Nephron progenitor cell (in vitro differentiated cells): ENCODE measurements at regions not wholly inside any gene's neighbourhood (a gene's known extent, or its start where the extent isn't known, plus 50 kb on each side); places are given as distances from the start of the nearest gene placed in this dataset.

Experiments used
- DNase-seq: peaks from one replicate; pipeline ENCODE4 v3.0.0; 2021
- H3K27ac Mint-ChIP-seq: 2 replicates; pipeline ENCODE4 v1.8.0; 2021; ENCODE audit warnings: mild to moderate bottlenecking, moderate library complexity, mixed read lengths
- H3K27me3 Mint-ChIP-seq: 2 replicates; pipeline ENCODE4 v1.8.0; 2021; ENCODE audit warnings: mild to moderate bottlenecking, low read depth, mixed read lengths; ENCODE audit not compliant: poor library complexity
- H3K36me3 Mint-ChIP-seq: 2 replicates; pipeline ENCODE4 v1.8.0; 2021; ENCODE audit warnings: low read depth, mixed read lengths
- H3K4me1 Mint-ChIP-seq: 2 replicates; pipeline ENCODE4 v1.8.0; 2021; ENCODE audit warnings: mixed read lengths
- H3K4me3 Mint-ChIP-seq: 2 replicates; pipeline ENCODE4 v1.8.0; 2021; ENCODE audit warnings: mild to moderate bottlenecking, moderate library complexity, mixed read lengths
- H3K9me3 Mint-ChIP-seq: 2 replicates; pipeline ENCODE4 v1.8.0; 2021; ENCODE audit warnings: mild to moderate bottlenecking, moderate library complexity, mixed read lengths
- TF ChIP-seq, protein P1 (sequence below): fragments of 200-600 bp; sonication (generic); IDR thresholded peaks from 2 replicates; pipeline ENCODE4 v1.5.0; 2021; ENCODE audit warnings: antibody characterized with exemption

DNA sequence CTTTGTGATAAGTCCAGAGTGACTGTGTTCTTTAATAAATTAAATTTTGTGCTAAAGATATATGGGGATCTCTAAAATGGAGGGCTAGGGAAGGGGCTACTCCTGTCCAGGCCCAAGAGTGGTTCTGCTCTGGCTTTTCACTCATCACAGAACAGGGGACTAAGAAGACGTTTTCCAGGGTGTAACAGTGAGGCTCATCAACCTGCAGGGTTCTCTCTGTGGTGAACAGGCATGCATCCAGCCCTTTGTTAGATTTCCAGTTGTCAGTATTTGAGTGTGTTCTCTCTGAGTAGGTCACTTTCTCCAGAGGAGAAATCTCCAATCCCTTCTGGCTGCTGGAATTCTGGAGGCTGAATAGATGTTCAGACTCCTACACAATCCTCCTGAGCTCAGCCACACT is 408.9 kb downstream of the PLCL1 start:
- Mint-ChIP-seq H3K27me3 (no peaks in the 10 kb centered on the region), H3K27ac (peak overlapping the region; percentile 22)

DNA sequence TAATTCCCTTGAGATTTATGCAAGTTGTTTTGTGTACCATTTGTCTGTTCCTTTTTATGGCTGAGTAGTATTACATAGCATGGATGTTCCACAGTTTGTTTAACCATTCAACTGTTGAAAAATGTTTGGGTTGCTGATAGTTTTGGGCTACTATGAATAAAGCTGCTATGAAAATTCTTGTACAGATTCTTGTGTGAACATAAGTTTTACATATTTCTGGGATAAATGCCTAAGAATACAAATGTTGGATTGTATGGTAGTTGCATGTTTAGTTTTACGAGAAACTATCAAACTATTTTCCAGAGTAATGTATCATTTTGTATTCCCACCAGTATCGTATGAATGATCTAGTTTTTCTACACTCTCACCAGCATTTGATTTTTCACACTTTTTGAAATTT is 407.3 kb downstream of the PLCL1 start:
- DNase-seq: no peak
- H3K9me3 Mint-ChIP-seq: peaks cover 7% of the 10 kb centered on the region
- no peaks in the 10 kb centered on the region for H3K36me3 Mint-ChIP-seq
- H3K4me1 Mint-ChIP-seq: no peaks in the 10 kb centered on the region
- TF ChIP-seq, protein P1, sequence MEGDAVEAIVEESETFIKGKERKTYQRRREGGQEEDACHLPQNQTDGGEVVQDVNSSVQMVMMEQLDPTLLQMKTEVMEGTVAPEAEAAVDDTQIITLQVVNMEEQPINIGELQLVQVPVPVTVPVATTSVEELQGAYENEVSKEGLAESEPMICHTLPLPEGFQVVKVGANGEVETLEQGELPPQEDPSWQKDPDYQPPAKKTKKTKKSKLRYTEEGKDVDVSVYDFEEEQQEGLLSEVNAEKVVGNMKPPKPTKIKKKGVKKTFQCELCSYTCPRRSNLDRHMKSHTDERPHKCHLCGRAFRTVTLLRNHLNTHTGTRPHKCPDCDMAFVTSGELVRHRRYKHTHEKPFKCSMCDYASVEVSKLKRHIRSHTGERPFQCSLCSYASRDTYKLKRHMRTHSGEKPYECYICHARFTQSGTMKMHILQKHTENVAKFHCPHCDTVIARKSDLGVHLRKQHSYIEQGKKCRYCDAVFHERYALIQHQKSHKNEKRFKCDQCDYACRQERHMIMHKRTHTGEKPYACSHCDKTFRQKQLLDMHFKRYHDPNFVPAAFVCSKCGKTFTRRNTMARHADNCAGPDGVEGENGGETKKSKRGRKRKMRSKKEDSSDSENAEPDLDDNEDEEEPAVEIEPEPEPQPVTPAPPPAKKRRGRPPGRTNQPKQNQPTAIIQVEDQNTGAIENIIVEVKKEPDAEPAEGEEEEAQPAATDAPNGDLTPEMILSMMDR: no peak
- no peak overlapping the region for H3K27ac Mint-ChIP-seq
- no peak overlapping the region for H3K4me3 Mint-ChIP-seq
- H3K27me3 Mint-ChIP-seq: no peaks in the 10 kb centered on the region

More for the DNA sequence above, 408.9 kb downstream of the PLCL1 start:
- no peak for DNase-seq
- Mint-ChIP-seq H3K36me3 (no peaks in the 10 kb centered on the region), H3K9me3 (no peaks in the 10 kb centered on the region), H3K4me3 (no peak overlapping the region), H3K4me1 (no peaks in the 10 kb centered on the region)
- TF ChIP-seq, protein P1: no peak

DNA sequence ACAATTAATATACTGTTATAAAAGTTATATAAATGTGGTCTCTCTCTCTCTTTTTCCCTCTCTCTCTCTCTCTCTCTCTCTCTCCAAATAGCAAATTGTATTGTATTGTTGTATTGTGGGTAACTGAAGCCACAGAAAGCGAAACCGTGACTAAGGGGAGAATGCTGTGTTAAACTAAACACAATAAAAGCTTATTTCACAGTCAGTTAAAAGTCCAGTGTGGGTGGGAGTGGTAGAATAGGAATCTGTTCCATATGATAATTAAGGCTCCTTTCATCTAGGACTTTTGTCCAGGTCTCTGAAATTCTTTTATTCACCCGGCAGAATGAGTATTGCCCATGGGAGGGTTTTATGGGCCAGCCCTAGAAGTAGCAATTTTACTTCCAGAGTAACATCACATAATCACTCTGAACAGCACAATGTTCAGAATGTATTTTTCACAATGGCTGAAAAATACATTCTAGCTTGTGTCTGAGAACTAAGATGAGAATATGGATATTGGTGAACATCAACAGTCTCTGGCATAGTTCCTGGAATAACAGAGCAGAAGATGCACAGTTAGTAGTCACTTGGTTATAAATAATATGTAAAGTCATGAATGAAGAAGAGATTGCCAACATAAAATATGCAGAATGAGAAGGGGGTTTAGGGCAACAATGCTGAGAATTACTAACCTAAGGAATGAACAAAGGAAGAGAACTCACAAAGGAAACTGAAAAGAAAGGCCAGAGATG is 399.1 kb downstream of the PLCL1 start:
- no peak overlapping the region for H3K4me3 Mint-ChIP-seq
- TF ChIP-seq, protein P1: no peak
- no peaks in the 10 kb centered on the region for H3K36me3 Mint-ChIP-seq
- H3K9me3 Mint-ChIP-seq: peaks cover 17% of the 10 kb centered on the region
- no peaks in the 10 kb centered on the region for H3K27me3 Mint-ChIP-seq
- peak overlapping the region; percentile 39 for H3K27ac Mint-ChIP-seq
- DNase-seq: no peak
- no peaks in the 10 kb centered on the region for H3K4me1 Mint-ChIP-seq
